ENCODE measurements at regions not wholly inside any gene's neighbourhood (a gene's known extent, or its start where the extent isn't known, plus 50 kb on each side); places are given as distances from the start of the nearest gene placed in this dataset.

DNA sequence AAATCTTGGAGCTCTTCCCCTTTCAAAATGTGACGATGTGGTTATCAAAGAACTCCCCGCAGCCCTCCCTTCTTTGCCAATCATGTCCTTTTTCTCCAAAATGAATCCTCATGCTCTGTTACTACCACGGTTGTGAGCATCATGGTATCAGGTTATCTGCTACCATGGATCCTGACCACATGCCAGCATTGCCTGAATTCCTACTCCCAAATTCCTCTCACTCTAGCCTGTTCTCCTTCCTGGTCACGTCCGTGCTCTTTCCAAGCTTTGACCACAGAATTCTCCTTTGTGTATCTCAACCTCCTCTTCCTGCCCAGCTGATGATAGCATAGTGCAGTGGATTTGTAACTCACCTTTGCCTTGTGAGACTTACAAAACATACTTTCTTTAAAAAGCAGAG is 59.5 kb upstream of the FBXL7 start:
- SMC1A ChIA-PET (ENCODE audit: uncharacterized antibody, unreplicated experiment) = no interaction called here

More for the DNA sequence above, 59.5 kb upstream of the FBXL7 start:
- CTCF ChIA-PET = no interaction called here
- no peak overlapping the region for H2AFZ ChIP-seq (ENCODE audit: control insufficient read depth, low read depth, low read length)
- no peaks in the 10 kb centered on the region for H4K20me1 ChIP-seq (ENCODE audit: control insufficient read depth, insufficient read depth)
- no peaks in the 10 kb centered on the region for H3K4me1 ChIP-seq (ENCODE audit: control insufficient read depth, insufficient read depth, low read length)
- FAIRE-seq (no peak), ATAC-seq (no peak), DNase-seq (ENCODE audit: low read depth, low spot score) (no peak)
- POLR2A ChIA-PET = no interaction called here
- H3K4me3 ChIP-seq = no peak overlapping the region
- no peaks in the 10 kb centered on the region for H3K79me2 ChIP-seq (ENCODE audit: control insufficient read depth, insufficient read depth, low read length)
- in situ Hi-C loops (cut with MboI) (no loop called here), intact Hi-C loops (cut with micrococcal nuclease; ENCODE audit: unreplicated experiment) (no loop called here)
- 27% methylated on average over 5 of the region's 5 CpGs for WGBS (ENCODE audit: insufficient coverage, insufficient replicate concordance, low lambda C conversion rate, missing lambda C conversion rate)
- H3K36me3 ChIP-seq (ENCODE audit: control insufficient read depth in 2 of 2, insufficient read depth in 2 of 2, low read length in 1 of 2) = no peaks in the 10 kb centered on the region
- RAD21 ChIA-PET (ENCODE audit: unreplicated experiment) = interaction anchor here (1.4 kb wide), 1 partner anchor 9 kb away, joined by 4 read pairs; no protein-coding TSS in a partner anchor
- H3K9ac ChIP-seq (ENCODE audit: control insufficient read depth, insufficient read depth, low read length) = no peak overlapping the region
- no peak overlapping the region for H3K4me2 ChIP-seq (ENCODE audit: control insufficient read depth, insufficient read depth)
- no peaks in the 10 kb centered on the region for H3K9me3 ChIP-seq (replicated peaks; ENCODE audit: control insufficient read depth, insufficient read depth, low read length)
- BruUV-seq (replicated peaks) = no TSS peak
- no peak overlapping the region for H3K27ac ChIP-seq (ENCODE audit: control insufficient read depth, insufficient read depth)
- TF ChIP-seq CBFB (IDR thresholded peaks at IDR 0.05; ENCODE audit: low read depth) = no peak
- TF ChIP-seq YBX1 (IDR thresholded peaks at IDR 0.05) = no peak
- no peak for TF ChIP-seq IRF5 (IDR thresholded peaks at IDR 0.05; ENCODE audit: borderline replicate concordance)
- no peak for TF ChIP-seq ZNF622 (IDR thresholded peaks at IDR 0.05)
- TF ChIP-seq RCOR1 (conservative IDR thresholded peaks at IDR 0.05; ENCODE audit: low read depth, low read length) = no peak
- TF ChIP-seq, protein P1, sequence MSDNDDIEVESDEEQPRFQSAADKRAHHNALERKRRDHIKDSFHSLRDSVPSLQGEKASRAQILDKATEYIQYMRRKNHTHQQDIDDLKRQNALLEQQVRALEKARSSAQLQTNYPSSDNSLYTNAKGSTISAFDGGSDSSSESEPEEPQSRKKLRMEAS (IDR thresholded peaks at IDR 0.05; ENCODE audit: low read depth, low read length) = no peak
- TF ChIP-seq, protein P2, sequence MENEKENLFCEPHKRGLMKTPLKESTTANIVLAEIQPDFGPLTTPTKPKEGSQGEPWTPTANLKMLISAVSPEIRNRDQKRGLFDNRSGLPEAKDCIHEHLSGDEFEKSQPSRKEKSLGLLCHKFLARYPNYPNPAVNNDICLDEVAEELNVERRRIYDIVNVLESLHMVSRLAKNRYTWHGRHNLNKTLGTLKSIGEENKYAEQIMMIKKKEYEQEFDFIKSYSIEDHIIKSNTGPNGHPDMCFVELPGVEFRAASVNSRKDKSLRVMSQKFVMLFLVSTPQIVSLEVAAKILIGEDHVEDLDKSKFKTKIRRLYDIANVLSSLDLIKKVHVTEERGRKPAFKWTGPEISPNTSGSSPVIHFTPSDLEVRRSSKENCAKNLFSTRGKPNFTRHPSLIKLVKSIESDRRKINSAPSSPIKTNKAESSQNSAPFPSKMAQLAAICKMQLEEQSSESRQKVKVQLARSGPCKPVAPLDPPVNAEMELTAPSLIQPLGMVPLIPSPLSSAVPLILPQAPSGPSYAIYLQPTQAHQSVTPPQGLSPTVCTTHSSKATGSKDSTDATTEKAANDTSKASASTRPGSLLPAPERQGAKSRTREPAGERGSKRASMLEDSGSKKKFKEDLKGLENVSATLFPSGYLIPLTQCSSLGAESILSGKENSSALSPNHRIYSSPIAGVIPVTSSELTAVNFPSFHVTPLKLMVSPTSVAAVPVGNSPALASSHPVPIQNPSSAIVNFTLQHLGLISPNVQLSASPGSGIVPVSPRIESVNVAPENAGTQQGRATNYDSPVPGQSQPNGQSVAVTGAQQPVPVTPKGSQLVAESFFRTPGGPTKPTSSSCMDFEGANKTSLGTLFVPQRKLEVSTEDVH (IDR thresholded peaks at IDR 0.05; ENCODE audit: low read depth, partially characterized antibody) = no peak
- no peak for TF ChIP-seq IRF4 (IDR thresholded peaks at IDR 0.05; ENCODE audit: low read depth, low read length)
- TF ChIP-seq MYB (IDR thresholded peaks at IDR 0.05; ENCODE audit: borderline replicate concordance, low read depth, low read length) = no peak
- TF ChIP-seq DPF2 (IDR thresholded peaks at IDR 0.05) = no peak
- no peak for TF ChIP-seq ZBTB33 (IDR thresholded peaks at IDR 0.05)
- no peak for TF ChIP-seq BMI1 (IDR thresholded peaks at IDR 0.05; ENCODE audit: borderline replicate concordance)
- no peak for TF ChIP-seq MTA2 (IDR thresholded peaks at IDR 0.05; ENCODE audit: low read depth)
- no peak for TF ChIP-seq POLR2AphosphoS5 (IDR thresholded peaks at IDR 0.05; ENCODE audit: low read length)
- no peak for TF ChIP-seq GABPA (IDR thresholded peaks at IDR 0.05; ENCODE audit: low read depth)
- TF ChIP-seq, protein P3, sequence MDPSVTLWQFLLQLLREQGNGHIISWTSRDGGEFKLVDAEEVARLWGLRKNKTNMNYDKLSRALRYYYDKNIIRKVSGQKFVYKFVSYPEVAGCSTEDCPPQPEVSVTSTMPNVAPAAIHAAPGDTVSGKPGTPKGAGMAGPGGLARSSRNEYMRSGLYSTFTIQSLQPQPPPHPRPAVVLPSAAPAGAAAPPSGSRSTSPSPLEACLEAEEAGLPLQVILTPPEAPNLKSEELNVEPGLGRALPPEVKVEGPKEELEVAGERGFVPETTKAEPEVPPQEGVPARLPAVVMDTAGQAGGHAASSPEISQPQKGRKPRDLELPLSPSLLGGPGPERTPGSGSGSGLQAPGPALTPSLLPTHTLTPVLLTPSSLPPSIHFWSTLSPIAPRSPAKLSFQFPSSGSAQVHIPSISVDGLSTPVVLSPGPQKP (IDR thresholded peaks at IDR 0.05; ENCODE audit: low read depth, low read length) = no peak
- TF ChIP-seq GATAD2B (conservative IDR thresholded peaks at IDR 0.05; ENCODE audit: low read depth) = no peak
- TF ChIP-seq SREBF2 (IDR thresholded peaks at IDR 0.05; ENCODE audit: low read length) = no peak
- no peak for TF ChIP-seq SREBF1 (IDR thresholded peaks at IDR 0.05; ENCODE audit: low read length)
- no peaks in the 10 kb centered on the region for H3K27me3 ChIP-seq (replicated peaks in 1 of 2; ENCODE audit: control insufficient read depth in 2 of 2, insufficient read depth in 2 of 2, low read length in 1 of 2)
